T-cell (primary cell): ENCODE measurements at regions not wholly inside any gene's neighbourhood (a gene's known extent, or its start where the extent isn't known, plus 50 kb on each side); places are given as distances from the start of the nearest gene placed in this dataset.

Experiments
- ATAC-seq, 4 experiments: fragments of 200-7000 bp in 3 of 4; fragments of 150-1000 bp in 1 of 4; cut with Tn5 transposase; replicated peaks in 1 of 4; 1 replicate in 3 of 4; 2 replicates in 1 of 4; pipeline ENCODE4 v1.10.0; 2021; ENCODE audit warnings: moderate library complexity in 3 of 4, mild to moderate bottlenecking in 2 of 4, moderate number of reproducible peaks in 1 of 4
- CTCF ChIA-PET, 2 donors: fragments of 300-600 bp; sonication (Branson Sonifier 250); formaldehyde crosslinking; loops; one replicate each; lab custom pipeline; 2022; ENCODE audit warnings: antibody characterized with exemption in 2 of 2; lab: Charles Lee
- POLR2A ChIA-PET, 2 donors: fragments of 300-600 bp; sonication (Branson Sonifier 250); formaldehyde crosslinking; loops; one replicate each; lab custom pipeline; 2022; ENCODE audit warnings: antibody characterized with exemption in 2 of 2; lab: Charles Lee
- DNase-seq, 35 experiments: peaks; one replicate each; pipeline versions ENCODE4 v3.0.0 to v3.0.0-alpha.2; 2013 to 2023
- H3K27ac ChIP-seq: one replicate; pipeline ENCODE4 v1.5.1; 2013; ENCODE audit warnings: low read length
- H3K27me3 ChIP-seq, 2 experiments: replicated peaks in 1 of 2; 1 replicate in 1 of 2; 2 replicates in 1 of 2; pipeline versions ENCODE4 v1.6.1 to v1.7.0; 2013; ENCODE audit warnings: low read length in 1 of 2, mixed read lengths in 1 of 2; ENCODE audit not compliant: control insufficient read depth in 2 of 2, insufficient read depth in 2 of 2; ENCODE audit errors: extremely low read depth in 1 of 2
- H3K36me3 ChIP-seq, 2 donors: 1 replicate in 1 of 2; 2 replicates in 1 of 2; pipeline versions ENCODE4 v1.6.1 to v1.7.0; 2013; ENCODE audit warnings: low read length in 1 of 2; ENCODE audit not compliant: control insufficient read depth in 2 of 2, insufficient read depth in 1 of 2; ENCODE audit errors: extremely low read depth in 1 of 2
- H3K4me1 ChIP-seq, 2 experiments: 1 replicate in 1 of 2; 2 replicates in 1 of 2; pipeline versions ENCODE4 v1.6.1 to v1.7.0; 2013; ENCODE audit warnings: low read length in 2 of 2, mixed read lengths in 1 of 2; ENCODE audit not compliant: insufficient read depth in 2 of 2, control insufficient read depth in 1 of 2; ENCODE audit errors: extremely low read depth in 1 of 2
- H3K4me3 ChIP-seq, 2 donors: 1 replicate in 1 of 2; 2 replicates in 1 of 2; pipeline versions ENCODE4 v1.5.1 to v1.7.0; 2013; ENCODE audit warnings: mild to moderate bottlenecking in 2 of 2, low read length in 1 of 2, moderate library complexity in 1 of 2; ENCODE audit not compliant: control insufficient read depth in 1 of 2; ENCODE audit errors: extremely low read depth in 1 of 2
- H3K9me3 ChIP-seq: 2 replicates; pipeline ENCODE4 v1.7.0; 2013
- H3K27ac Mint-ChIP-seq, 2 donors: one replicate each; pipeline ENCODE4 v1.8.0; 2020 to 2021; ENCODE audit warnings: mild to moderate bottlenecking in 2 of 2, mixed read lengths in 2 of 2
- H3K27me3 Mint-ChIP-seq, 2 donors: one replicate each; pipeline ENCODE4 v1.8.0; 2021 to 2022; ENCODE audit warnings: mixed read lengths in 2 of 2
- H3K36me3 Mint-ChIP-seq: one replicate; pipeline ENCODE4 v1.8.0; 2021; ENCODE audit warnings: mixed read lengths
- H3K4me1 Mint-ChIP-seq, 3 donors: one replicate each; pipeline ENCODE4 v1.8.0; 2020 to 2022; ENCODE audit warnings: mixed read lengths in 3 of 3, mild to moderate bottlenecking in 1 of 3
- H3K4me3 Mint-ChIP-seq, 3 donors: one replicate each; pipeline ENCODE4 v1.8.0; 2020 to 2022; ENCODE audit warnings: mild to moderate bottlenecking in 3 of 3, mixed read lengths in 3 of 3, moderate library complexity in 3 of 3
- H3K9me3 Mint-ChIP-seq, 3 donors: one replicate each; pipeline ENCODE4 v1.8.0; 2020 to 2022; ENCODE audit warnings: mixed read lengths in 3 of 3
- WGBS: methylation state at CpG from one replicate; pipeline ENCODE4 v1.1.5; 2013; ENCODE audit warnings: missing lambda C conversion rate; ENCODE audit not compliant: insufficient coverage; 5-methylcytosine and 5-hydroxymethylcytosine counted together

DNA sequence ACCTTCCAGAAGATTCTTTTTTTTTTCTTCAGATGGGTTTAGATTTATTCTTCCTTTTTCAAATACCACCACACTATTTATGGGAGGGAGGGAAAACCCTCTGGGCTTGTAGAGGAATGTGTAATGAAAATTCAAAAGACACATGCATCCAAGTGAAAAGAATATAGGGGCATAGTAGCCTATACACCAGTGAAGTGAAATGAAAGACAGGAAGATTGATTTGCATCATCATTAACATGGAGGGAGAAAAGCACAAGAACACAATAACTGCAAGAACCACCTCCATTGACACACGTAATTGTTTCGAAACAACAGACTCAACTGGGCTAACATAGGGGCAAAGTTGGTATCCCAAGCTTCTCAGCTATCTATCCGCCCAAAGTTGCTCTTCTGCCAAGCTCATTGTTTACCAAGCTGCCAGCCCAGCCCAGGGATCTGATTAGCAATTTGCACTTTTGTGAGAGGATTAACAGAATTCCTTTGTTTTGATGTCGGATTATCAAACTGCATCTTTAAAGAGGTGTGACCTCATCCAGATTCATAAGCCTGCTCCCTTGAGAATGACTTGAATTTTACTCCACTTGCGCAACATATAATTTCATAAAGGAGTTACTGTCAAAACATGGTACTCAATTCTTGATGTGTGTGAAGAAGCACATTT is 430.5 kb upstream of the SOX5 start:
- Mint-ChIP-seq H3K4me3 (no peak overlapping the region), H3K36me3 (no peaks in the 10 kb centered on the region), H3K9me3 (peaks cover 6 to 13% (median 10%) of the 10 kb centered on the region in 3 donors), H3K27ac (no peak overlapping the region), H3K4me1 (no peaks in the 10 kb centered on the region), H3K27me3 (no peaks in the 10 kb centered on the region)
- Histone ChIP-seq H3K36me3 (no peaks in the 10 kb centered on the region), H3K27me3 (no peaks in the 10 kb centered on the region), H3K9me3 (no peaks in the 10 kb centered on the region), H3K4me1 (no peaks in the 10 kb centered on the region), H3K4me3 (no peak overlapping the region), H3K27ac (no peak overlapping the region)
- POLR2A ChIA-PET: interaction anchor here in 1 of 2 donors (0.6 kb wide), 1 partner anchor 9 kb away, joined by 3 read pairs; no protein-coding TSS in a partner anchor
- CTCF ChIA-PET: no interaction called here
- DNase-seq (no peak), ATAC-seq (no peak)
- WGBS: 100% methylated on average over 2 of the region's 5 CpGs

DNA sequence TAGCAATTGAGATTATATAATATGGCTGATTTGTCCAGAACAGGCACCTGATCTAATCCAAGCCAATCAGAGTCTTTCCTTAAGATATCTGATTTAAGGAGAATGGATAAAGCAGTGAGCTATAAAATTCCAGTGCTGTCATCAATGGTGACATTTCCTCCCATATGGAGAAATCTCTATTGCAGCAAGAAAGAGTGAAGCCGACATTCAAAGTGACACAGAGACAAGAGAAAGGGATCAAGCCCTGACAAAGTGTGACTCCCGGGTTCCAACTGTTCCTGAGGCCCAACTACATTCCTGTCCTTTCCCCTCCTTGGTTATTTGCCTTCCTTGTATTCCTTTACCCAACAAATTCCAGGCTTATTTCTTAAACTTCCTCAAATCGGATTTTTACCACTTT is 430.0 kb upstream of the SOX5 start:
- H3K4me1 Mint-ChIP-seq: no peaks in the 10 kb centered on the region
- Histone ChIP-seq H3K36me3 (no peaks in the 10 kb centered on the region), H3K27me3 (no peaks in the 10 kb centered on the region), H3K27ac (no peak overlapping the region), H3K4me3 (no peak overlapping the region), H3K9me3 (no peaks in the 10 kb centered on the region), H3K4me1 (no peaks in the 10 kb centered on the region)
- H3K27ac Mint-ChIP-seq: no peak overlapping the region
- DNase-seq: no peak
- no peak for ATAC-seq
- no peaks in the 10 kb centered on the region for H3K27me3 Mint-ChIP-seq
- CTCF ChIA-PET: no interaction called here
- no peak overlapping the region for H3K4me3 Mint-ChIP-seq
- peaks cover 6 to 13% (median 10%) of the 10 kb centered on the region in 3 donors for H3K9me3 Mint-ChIP-seq
- 83% methylated on average over 1 of the region's 3 CpGs for WGBS
- POLR2A ChIA-PET: no interaction called here
- H3K36me3 Mint-ChIP-seq: no peaks in the 10 kb centered on the region

DNA sequence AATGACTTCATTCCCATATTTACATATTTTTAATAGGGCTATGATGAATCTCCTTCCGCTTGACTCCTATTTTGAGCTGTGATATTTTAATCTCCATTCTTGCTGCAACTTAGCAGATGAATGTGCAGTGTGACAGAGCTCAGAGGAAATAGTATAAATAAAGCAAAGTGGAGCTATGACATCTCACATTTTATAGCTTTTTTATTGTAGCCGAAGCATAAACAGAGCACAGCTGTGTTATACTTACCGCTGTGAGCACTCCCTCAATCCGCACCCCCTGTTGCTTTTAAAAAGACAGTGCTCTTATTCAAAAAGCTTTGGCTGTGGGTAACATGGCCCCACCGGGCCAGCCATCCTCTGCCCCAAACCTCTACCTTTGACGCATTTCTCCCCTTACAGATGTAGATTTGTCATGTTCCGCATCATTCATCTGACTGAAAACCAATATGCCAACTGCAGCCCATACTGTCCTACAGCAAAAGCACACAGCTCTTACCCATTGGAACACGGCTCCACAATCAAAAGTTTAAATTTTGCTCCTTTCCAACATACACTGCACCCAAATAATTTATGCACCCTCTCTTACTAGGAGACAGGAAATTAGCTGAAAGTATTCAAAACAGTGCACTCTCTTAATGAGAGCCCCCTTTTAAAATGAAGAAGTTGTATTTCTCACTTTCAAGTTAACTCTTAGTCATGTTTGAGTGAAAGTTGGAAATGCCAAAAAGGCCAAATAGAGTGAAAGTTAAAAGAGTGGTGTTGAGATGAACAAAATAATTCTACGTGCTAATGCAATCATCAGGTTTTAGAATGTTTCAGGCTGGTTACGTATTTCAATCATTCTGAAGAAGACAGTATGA is 429.3 kb upstream of the SOX5 start:
- Histone ChIP-seq H3K9me3 (no peaks in the 10 kb centered on the region), H3K27ac (no peak overlapping the region), H3K4me1 (no peaks in the 10 kb centered on the region), H3K4me3 (no peak overlapping the region), H3K27me3 (no peaks in the 10 kb centered on the region), H3K36me3 (no peaks in the 10 kb centered on the region)
- no peak for DNase-seq
- Mint-ChIP-seq H3K27me3 (no peaks in the 10 kb centered on the region), H3K4me1 (no peaks in the 10 kb centered on the region), H3K36me3 (no peaks in the 10 kb centered on the region), H3K9me3 (peaks cover 6 to 10% (median 10%) of the 10 kb centered on the region in 3 donors), H3K4me3 (no peak overlapping the region), H3K27ac (no peak overlapping the region)
- 76% methylated on average over 6 of the region's 10 CpGs for WGBS
- ChIA-PET CTCF (no interaction called here), POLR2A (no interaction called here)
- ATAC-seq: no peak

DNA sequence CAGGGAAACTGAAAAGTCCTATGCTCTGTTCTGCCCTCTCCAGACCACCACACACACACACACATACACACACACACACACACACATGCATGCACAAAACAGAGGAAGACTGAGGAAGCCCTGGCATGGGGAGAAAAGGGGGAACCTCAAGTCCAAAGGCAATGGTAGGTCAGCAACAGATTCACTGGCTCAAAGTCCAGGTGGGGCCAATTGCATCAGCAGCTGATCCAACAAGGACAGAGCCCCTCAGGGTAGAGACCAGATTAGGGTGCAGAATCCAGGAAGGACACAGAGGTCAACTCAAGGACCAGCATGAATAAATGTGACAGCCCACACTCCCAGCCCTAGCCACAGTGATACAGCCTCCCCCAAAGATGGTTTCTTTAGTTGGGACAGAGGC is 425.0 kb upstream of the SOX5 start:
- ATAC-seq (no peak), DNase-seq (no peak)
- H3K4me3 Mint-ChIP-seq: no peak overlapping the region
- H3K27me3 ChIP-seq: no peaks in the 10 kb centered on the region
- H3K36me3 Mint-ChIP-seq: no peaks in the 10 kb centered on the region
- no peak overlapping the region for H3K4me3 ChIP-seq
- H3K27ac ChIP-seq: no peak overlapping the region
- no peaks in the 10 kb centered on the region for H3K4me1 Mint-ChIP-seq
- no peaks in the 10 kb centered on the region for H3K9me3 ChIP-seq
- H3K9me3 Mint-ChIP-seq: peaks cover 0 to 3% (median 0%) of the 10 kb centered on the region in 3 donors
- no peaks in the 10 kb centered on the region for H3K4me1 ChIP-seq
- CTCF ChIA-PET: no interaction called here
- no peaks in the 10 kb centered on the region for H3K27me3 Mint-ChIP-seq
- no peaks in the 10 kb centered on the region for H3K36me3 ChIP-seq
- no peak overlapping the region for H3K27ac Mint-ChIP-seq
- POLR2A ChIA-PET: no interaction called here

DNA sequence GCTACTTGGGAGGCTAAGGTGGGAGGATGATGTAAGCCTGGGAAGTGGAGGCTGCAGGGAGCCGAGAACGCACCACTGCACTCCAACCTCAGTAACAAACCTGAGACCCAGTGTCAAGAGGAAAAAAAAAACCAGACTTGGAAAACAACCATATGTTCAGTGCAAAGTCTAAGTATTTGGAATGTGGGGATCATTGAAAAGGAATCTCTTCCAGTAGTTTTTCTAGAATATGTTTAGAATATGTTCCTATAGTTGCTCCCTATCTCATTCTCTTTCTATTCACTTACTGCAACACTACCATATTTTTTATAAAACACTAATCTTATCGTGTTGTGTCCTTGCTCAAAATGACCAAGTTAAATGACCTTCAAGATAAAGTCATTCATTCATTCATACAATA is 423.5 kb upstream of the SOX5 start:
- H3K27ac ChIP-seq: no peak overlapping the region
- DNase-seq: no peak
- Mint-ChIP-seq H3K4me1 (no peaks in the 10 kb centered on the region), H3K36me3 (no peaks in the 10 kb centered on the region), H3K27ac (no peak overlapping the region), H3K9me3 (peaks cover 0 to 3% (median 0%) of the 10 kb centered on the region in 3 donors), H3K4me3 (no peak overlapping the region), H3K27me3 (no peaks in the 10 kb centered on the region)
- H3K4me1 ChIP-seq: no peaks in the 10 kb centered on the region
- no peak for ATAC-seq
- WGBS: no CpG with 5 or more reads among the region's 3 CpGs
- no peaks in the 10 kb centered on the region for H3K27me3 ChIP-seq
- no peaks in the 10 kb centered on the region for H3K9me3 ChIP-seq
- no peak overlapping the region for H3K4me3 ChIP-seq
- no peaks in the 10 kb centered on the region for H3K36me3 ChIP-seq
- CTCF ChIA-PET: interaction anchor here in 1 of 2 donors (0.6 kb wide), 1 partner anchor 482 kb away, joined by 4 read pairs; no protein-coding TSS in a partner anchor
- POLR2A ChIA-PET: interaction anchor here in 1 of 2 donors (0.6 kb wide), 1 partner anchor 14 kb away, joined by 13 read pairs; no protein-coding TSS in a partner anchor

DNA sequence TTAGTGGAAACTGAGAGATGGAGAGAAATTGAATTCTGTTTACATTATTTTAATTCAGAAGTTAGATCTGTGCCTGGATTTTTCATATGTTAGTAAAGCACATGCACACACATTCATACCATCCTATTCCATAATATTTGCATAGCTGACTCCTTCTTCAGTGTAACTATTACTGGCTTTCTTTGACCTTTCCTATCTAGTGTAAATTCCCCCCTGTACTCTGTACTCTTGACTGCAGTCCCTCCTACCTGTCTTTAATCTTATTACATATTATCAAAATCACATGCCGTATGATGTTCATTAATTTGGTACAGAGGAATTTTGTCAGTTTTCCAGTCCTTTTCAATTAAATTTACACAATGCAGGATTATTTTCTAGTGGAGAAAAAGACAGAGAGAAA is 417.0 kb upstream of the SOX5 start:
- Histone ChIP-seq H3K27me3 (no peaks in the 10 kb centered on the region), H3K4me1 (no peaks in the 10 kb centered on the region), H3K4me3 (no peak overlapping the region), H3K36me3 (no peaks in the 10 kb centered on the region), H3K27ac (no peak overlapping the region), H3K9me3 (no peaks in the 10 kb centered on the region)
- no peak for DNase-seq
- ChIA-PET CTCF (no interaction called here), POLR2A (no interaction called here)
- no CpG with 5 or more reads among the region's 1 CpG for WGBS
- H3K4me3 Mint-ChIP-seq: no peak overlapping the region
- H3K9me3 Mint-ChIP-seq: no peaks in the 10 kb centered on the region
- H3K27ac Mint-ChIP-seq: no peak overlapping the region
- H3K36me3 Mint-ChIP-seq: no peaks in the 10 kb centered on the region
- ATAC-seq: no peak
- H3K4me1 Mint-ChIP-seq: no peaks in the 10 kb centered on the region
- no peaks in the 10 kb centered on the region for H3K27me3 Mint-ChIP-seq
